ENCODE measurements at regions not wholly inside any gene's neighbourhood (a gene's known extent, or its start where the extent isn't known, plus 50 kb on each side); places are given as distances from the start of the nearest gene placed in this dataset.

DNA sequence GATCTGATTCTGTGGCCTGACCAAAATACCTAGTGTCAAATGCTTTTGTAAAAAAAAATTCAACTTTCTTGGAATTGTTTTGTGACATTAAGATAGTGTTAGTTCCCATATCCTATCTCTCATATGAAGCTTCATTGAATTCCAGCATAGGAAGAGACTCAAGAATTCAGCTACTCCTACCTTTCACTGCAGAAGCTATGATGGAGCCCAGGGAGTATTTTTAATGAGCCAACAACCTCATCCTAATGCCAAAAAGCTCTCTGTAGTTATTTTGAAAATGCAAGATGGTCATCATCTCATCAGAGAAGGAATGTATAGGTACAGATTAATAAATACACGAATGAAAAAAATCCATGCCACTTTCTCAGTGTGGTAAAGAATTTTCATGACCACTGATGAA lies 431.2 kb upstream of the SGCG start:
- Mint-ChIP-seq H3K4me1 (no peaks in the 10 kb centered on the region), H3K27me3 (ENCODE audit: low read depth) (no peaks in the 10 kb centered on the region), H3K27ac (ENCODE audit: unreplicated experiment) (no peak overlapping the region), H3K4me3 (no peak overlapping the region), H3K9me3 (peaks cover 7% of the 10 kb centered on the region), H3K36me3 (ENCODE audit: low read depth) (peaks cover 4% of the 10 kb centered on the region)
- no peak for DNase-seq (ENCODE audit: low read depth, low spot score)
- TF ChIP-seq, protein P1, sequence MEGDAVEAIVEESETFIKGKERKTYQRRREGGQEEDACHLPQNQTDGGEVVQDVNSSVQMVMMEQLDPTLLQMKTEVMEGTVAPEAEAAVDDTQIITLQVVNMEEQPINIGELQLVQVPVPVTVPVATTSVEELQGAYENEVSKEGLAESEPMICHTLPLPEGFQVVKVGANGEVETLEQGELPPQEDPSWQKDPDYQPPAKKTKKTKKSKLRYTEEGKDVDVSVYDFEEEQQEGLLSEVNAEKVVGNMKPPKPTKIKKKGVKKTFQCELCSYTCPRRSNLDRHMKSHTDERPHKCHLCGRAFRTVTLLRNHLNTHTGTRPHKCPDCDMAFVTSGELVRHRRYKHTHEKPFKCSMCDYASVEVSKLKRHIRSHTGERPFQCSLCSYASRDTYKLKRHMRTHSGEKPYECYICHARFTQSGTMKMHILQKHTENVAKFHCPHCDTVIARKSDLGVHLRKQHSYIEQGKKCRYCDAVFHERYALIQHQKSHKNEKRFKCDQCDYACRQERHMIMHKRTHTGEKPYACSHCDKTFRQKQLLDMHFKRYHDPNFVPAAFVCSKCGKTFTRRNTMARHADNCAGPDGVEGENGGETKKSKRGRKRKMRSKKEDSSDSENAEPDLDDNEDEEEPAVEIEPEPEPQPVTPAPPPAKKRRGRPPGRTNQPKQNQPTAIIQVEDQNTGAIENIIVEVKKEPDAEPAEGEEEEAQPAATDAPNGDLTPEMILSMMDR (conservative IDR thresholded peaks at IDR 0.05), result no peak

GRCh38 chr13:22757530-22758120 lies 423.2 kb upstream of the SGCG start:
- TF ChIP-seq, protein P1 (conservative IDR thresholded peaks at IDR 0.05), result peak; percentile 79
- Mint-ChIP-seq H3K9me3 (peaks cover 7% of the 10 kb centered on the region), H3K27ac (ENCODE audit: unreplicated experiment) (no peak overlapping the region), H3K27me3 (ENCODE audit: low read depth) (no peaks in the 10 kb centered on the region), H3K36me3 (ENCODE audit: low read depth) (peaks cover 4% of the 10 kb centered on the region), H3K4me1 (no peaks in the 10 kb centered on the region), H3K4me3 (no peak overlapping the region)
- no peak for DNase-seq (ENCODE audit: low read depth, low spot score)

- Mint-ChIP-seq H3K4me1 (no peaks in the 10 kb centered on the region), H3K27me3 (ENCODE audit: low read depth) (no peaks in the 10 kb centered on the region), H3K36me3 (ENCODE audit: low read depth) (peaks cover 4% of the 10 kb centered on the region), H3K27ac (ENCODE audit: unreplicated experiment) (no peak overlapping the region), H3K9me3 (peaks cover 7% of the 10 kb centered on the region), H3K4me3 (no peak overlapping the region)
- DNase-seq (ENCODE audit: low read depth, low spot score), result no peak
- TF ChIP-seq, protein P1 (conservative IDR thresholded peaks at IDR 0.05), result no peak
These were observed 422.5 kb upstream of the SGCG start for GRCh38 chr13:22758245-22758644.

- no peak for DNase-seq (ENCODE audit: low read depth, low spot score)
- TF ChIP-seq, protein P1 (conservative IDR thresholded peaks at IDR 0.05), result no peak
- H3K27me3 Mint-ChIP-seq (ENCODE audit: low read depth), result no peaks in the 10 kb centered on the region
- H3K27ac Mint-ChIP-seq (ENCODE audit: unreplicated experiment), result no peak overlapping the region
- H3K36me3 Mint-ChIP-seq (ENCODE audit: low read depth), result no peaks in the 10 kb centered on the region
- H3K9me3 Mint-ChIP-seq, result no peaks in the 10 kb centered on the region
- no peak overlapping the region for H3K4me3 Mint-ChIP-seq
- H3K4me1 Mint-ChIP-seq, result no peaks in the 10 kb centered on the region
These were observed 419.1 kb upstream of the SGCG start for GRCh38 chr13:22761709-22762108.

- no peak for DNase-seq (ENCODE audit: low read depth, low spot score)
- H3K4me3 Mint-ChIP-seq, result no peak overlapping the region
- H3K27me3 Mint-ChIP-seq (ENCODE audit: low read depth), result no peaks in the 10 kb centered on the region
- H3K9me3 Mint-ChIP-seq, result no peaks in the 10 kb centered on the region
- H3K27ac Mint-ChIP-seq (ENCODE audit: unreplicated experiment), result no peak overlapping the region
- no peaks in the 10 kb centered on the region for H3K36me3 Mint-ChIP-seq (ENCODE audit: low read depth)
- TF ChIP-seq, protein P1 (conservative IDR thresholded peaks at IDR 0.05), result no peak
- no peaks in the 10 kb centered on the region for H3K4me1 Mint-ChIP-seq
These were observed 415.2 kb upstream of the SGCG start for GRCh38 chr13:22765547-22765946.
